HG03095 (cell line): ENCODE measurements at regions not wholly inside any gene's neighbourhood (a gene's known extent, or its start where the extent isn't known, plus 50 kb on each side); places are given as distances from the start of the nearest gene placed in this dataset.
"Not testable (repeated sequence)": the region's sequence is repeated elsewhere in the genome, so short reads cannot be mapped to it uniquely, and the experiment has no call there.

Experiments
- ATAC-seq: cut with Tn5 transposase; IDR thresholded peaks from one replicate; pipeline ENCODE4 v1.9.1; 2021; ENCODE audit warnings: moderate library complexity; ENCODE audit not compliant: unreplicated experiment

DNA sequence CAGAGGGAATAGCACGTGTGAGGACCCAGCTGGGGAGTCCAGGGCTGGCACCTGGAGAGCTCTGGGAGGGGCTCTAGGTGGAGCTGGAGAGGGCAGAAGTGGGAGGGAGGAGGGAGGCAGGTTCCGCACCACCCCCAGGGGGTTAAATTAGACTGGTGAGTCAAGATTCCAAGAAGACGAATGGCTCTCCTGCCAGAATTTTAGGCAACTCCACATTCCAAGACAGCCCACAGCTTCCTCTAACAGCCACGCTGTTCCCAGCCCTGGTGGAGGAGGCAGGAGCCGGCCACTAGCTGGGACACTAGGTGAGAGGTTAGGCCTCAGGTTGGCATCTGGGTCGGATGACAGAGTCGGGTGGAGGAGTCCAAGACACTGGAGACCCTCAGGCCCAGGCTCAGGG, 60.2 kb downstream of the TFAP2C start:
- ATAC-seq = no peak

DNA sequence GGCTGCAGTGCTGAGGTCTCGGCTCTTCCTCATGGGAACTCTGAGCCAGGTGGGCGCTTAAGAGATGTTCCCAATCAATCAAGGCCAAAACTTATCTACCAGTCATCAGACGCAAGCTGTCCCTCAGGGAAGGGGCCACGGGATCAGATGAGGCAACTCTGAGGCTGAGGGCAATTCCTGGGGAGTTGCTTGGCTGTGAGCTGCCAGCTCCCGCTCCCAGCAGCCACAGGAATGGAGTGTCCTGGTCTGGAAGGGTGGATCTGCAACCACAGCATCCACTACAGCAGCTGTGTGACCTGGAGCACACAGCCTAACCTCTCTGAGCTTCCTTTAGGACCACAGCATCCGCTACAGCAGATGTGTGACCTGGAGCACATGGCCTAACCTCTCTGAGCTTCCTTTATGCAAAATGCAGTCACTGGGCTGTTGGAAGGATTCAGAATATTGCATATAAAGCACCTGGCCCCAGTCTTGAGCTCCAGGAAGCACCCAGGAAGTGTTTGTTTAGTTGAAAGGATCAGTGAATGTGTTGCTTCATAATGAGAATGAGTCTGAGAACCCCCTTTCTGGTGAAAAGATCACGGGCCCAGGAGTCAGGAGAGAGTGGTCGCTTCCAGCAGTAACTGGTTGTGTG, 60.9 kb downstream of the TFAP2C start:
- no peak for ATAC-seq

DNA sequence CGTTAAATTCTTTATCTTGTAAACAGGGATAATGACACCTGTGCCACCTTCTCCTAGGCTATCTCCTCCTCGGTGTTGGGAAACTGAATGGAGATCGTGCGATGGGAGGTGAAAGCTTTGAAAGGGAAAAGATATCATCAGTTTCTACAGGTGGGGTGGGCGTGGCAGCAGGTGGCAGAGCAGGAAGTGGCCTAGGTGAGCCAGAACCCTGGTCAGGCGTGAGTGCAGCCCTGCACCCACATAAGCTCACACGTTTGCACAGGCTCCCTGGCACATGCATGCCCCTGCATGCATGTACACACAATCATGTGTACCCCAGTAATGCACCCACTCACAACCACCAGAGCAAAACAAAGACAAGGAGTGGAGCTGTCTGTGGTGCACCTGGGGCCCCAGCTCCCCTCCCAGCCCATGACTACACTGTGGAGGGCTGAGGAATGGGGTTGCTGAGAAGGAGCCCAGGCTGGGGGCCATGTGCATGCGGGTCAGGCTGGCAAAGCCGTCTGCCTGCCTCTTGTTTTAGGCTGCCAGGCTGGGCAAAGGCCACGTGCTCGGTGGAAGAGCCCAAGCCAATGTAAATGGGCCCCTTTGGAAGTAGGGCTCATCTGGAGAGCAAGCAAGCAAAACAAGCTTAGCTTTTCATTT, 61.5 kb downstream of the TFAP2C start:
- ATAC-seq = no peak

DNA sequence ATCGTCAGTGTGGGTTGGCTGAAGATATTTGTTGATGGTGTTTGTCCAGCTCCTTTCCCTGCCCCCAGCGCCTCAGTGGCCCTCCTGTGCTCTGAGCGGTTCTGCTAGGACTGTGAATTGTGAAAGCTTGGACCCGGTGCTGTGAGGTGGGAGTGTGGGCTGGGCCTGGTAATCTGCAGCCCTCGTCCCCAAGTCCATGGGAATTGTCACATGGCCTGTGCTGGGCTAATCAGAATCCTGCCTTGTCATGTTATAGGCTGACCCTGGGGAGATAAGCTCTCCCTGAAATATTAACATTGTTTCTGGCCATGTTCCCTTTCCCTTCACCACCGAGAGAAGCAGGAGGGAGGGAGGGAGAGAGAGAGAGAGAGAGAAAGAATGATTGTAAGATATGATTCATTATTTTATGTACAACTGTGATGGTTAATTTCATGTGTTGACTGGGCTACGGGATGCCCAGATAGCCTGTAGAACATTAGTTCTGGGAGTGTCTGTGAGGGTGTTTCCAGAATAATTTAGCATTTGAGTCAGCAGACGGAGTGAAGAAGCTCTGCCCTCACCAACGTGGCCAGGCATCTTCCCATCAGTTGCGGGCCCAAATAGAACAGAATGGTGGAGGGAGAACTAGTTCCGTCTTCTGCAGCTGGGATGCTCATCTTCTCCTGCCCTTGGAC, 62.4 kb downstream of the TFAP2C start:
- ATAC-seq = no peak

DNA sequence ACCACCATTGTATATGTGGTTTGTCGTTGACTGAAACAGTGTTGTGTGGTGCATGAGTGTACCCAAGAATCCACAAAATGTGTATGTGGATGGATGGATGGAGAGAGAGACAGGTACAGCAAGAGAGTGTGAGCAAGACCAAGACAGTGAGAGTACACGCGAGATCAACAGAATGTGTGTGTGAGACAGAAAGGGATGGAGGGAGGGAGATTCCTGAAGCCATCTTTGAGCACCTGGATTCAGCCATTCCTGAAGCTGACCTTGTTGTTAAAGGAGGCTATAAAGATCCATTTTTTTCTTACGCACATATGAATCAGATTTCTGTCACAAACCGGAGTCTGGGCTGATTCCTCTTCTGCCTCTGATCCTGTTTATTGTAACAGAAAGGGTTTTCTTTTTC, 64.1 kb downstream of the TFAP2C start:
- no peak for ATAC-seq

DNA sequence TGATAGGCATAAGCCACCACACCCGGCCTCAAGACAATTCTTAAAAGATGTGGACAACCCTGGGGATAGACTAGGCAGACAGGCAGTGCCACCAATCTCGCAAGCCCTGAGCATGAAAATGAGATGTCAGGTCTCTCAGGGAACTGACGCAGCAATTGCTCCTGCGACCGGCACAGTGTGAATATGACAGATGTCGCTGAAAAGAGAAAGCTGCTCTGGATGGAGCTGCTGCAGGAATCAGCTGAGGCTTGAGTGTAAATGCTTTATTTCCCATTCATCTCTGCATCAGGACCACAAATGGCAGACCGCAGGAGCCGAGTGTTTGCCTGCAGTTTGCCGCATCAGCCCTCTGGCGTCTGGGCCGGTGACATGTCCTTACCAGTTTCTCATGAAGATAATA, 68.4 kb downstream of the TFAP2C start:
- no peak for ATAC-seq

DNA sequence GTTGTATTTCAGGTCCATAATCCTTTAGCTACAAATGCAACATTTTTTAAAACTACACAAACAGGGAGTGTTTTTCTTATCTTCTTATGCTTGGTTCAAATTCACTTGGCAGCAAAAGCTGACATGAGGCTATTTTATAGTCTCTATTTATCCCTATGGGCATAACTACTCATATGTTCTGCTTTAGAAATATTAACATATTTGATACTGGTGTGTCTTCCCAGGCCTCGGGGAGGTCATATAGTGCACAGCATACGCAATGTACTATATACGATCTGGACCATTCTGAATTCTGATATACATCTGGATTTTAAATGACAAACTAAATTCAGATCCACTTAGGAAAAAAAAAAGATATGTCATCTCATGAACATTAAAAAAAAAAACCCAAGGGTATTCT, 69.2 kb downstream of the TFAP2C start:
- ATAC-seq = no peak

DNA sequence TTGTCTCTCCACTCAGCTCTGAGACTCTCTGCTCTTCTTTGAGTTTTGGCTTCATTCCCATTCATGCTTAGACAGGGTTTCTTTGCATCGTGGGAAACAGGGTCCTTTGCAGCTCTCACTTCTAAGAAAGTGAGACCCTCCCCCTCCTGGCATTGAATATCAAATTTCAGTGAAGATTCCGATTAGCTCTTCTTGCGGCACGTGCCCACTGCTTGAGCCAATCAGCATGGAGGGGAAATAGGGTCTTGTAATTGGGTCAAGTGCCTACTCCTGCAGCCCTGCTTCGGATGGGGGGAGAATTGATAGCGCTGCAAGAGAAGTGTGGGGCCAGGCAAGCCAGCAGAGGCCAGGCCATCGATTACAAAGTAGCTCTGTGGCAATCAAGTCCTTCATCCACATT, 69.6 kb downstream of the TFAP2C start:
- no peak for ATAC-seq

DNA sequence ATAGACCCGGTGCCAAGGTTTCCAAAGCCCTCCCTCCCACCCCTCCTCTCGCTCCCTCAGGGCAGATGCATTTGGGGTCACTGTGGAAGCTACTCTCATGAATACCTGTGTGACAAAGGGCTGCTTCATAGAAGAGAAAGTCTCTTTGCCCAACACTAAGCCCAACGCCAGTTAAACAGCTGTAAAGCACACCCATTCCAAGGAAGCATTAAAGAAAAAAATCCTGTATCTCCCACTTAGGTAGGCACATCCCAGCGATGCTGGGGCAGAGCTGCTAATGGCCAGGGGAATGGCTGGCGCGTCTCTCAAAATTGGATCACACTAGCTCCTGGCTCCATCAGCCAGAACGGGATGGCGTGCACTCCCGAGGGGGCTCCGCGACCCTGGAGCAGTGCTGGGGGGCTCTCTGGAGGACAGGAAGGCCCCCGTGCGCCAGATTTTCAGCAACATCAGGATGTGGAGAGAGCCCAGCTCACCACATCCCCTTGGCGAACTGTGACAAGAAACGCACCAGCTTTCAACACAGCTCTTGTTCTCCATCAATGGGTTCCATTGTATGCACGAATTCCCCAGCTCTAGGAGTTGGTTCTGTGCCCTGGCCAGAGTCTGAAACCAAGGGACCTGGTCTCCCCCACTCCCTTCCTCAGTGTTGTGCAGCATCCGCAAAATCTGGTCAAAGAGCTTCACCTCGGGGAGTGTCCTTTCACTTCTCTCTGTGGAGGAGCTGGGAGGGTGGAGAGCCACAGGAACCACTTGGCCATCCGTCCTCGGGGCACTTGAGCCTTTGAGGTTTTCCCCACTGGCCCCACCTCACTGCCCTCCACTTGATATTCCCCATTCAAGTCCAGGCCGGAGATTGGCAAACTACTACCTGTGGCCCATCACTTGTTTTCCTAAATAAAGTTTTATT, 74.1 kb downstream of the TFAP2C start:
- no peak for ATAC-seq

DNA sequence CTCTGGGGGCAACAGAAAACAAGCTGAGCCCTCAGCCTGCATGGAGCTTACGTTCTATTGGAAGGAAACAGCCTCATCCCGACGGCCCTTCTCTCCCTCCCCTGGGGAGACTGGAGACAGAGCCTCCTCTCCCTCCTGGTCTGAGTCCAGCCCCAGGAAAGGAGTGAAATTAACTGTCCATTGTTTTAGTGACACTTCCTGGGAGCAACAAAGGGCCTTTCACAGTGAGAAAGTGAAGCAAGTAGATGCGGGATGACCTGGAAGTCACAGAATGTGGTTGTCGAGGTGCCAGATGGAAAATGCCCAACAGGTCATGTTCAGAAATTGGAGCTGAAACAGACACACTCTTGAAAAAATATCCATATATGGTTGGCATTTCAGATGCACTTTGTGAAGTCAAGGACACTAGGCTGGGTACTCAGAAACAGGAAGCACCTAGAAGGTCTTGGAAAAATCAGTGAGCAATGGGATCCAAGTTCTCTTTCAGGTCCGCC, 77.8 kb downstream of the TFAP2C start:
- ATAC-seq = no peak

DNA sequence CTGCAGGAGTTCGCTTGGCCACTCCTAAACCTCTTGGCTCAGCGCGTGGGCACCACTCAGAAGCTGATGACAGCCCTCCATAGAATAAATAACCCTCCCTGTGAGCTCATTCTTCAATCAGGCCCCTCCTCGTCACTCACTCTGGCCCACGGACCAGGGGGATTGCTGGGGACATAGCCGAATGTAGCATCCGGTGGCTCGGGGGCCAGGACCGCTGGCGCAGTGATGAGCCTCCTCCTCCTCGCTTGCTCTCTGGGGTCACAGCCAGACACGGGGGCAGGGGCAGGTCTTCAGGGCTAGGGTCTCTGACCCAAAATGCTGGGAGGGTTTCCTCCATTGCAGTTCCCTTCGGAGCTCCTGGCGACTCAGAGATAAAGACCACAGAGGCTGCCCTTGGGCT, 79.9 kb downstream of the TFAP2C start:
- ATAC-seq = no peak

DNA sequence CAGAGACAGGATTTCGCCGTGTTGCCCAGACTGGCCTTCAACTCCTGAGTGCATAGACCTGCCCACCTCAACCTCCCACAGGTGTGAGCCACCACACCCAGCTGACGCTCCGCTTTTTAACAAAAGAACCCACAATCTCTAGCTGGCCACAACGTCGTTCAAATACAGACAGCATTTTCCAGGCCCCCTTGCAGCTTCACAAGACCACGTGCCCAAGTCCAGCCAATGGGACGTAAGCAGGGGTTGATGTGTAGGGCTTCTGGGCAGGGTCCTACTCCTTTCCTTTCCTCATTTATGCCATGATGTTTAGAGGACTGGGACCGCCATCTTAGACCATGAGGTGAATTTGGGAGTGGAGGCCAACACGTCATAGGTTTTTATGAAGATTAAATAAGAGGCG, 81.0 kb downstream of the TFAP2C start:
- ATAC-seq = no peak

DNA sequence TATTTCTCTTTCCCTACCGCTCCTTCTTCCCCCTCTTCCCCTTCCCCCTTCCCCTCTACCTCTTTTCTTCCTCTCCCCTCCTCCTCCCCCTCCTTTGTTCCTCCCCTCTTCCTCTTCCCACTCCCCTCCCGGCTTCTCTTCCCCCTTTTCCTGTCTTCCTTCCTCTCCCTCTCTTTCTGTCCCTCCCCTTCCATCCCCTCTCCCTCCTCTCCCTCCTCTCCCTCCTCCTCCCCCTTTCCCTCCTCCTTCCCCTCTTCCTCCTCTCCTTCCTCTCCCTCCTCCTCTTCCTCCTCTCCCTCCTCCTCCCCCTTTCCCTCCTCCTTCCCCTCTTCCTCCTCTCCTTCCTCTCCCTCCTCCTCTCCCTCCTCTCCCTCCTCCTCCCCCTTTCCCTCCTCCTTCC, 81.5 kb downstream of the TFAP2C start:
- not testable (repeated sequence) for ATAC-seq

DNA sequence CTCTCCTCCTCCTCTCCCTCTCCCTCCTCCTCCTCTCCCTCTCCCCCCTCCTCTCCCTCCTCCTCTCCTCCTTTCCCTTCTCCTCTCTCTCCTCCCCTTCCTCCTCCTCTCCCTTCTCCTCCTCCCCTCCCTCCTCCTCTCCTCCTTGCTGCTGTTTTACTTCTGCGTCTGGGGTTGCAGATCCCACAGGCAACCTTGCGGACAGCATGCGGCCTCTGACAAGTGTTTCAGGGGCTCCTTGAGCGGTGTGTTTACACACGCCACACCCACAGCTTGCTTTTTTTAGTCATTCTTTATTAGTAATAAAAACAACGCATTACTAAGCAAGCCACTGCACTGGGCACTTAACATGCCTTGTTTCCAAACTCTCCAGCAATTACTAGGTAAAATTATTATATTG, 81.9 kb downstream of the TFAP2C start:
- no peak for ATAC-seq

DNA sequence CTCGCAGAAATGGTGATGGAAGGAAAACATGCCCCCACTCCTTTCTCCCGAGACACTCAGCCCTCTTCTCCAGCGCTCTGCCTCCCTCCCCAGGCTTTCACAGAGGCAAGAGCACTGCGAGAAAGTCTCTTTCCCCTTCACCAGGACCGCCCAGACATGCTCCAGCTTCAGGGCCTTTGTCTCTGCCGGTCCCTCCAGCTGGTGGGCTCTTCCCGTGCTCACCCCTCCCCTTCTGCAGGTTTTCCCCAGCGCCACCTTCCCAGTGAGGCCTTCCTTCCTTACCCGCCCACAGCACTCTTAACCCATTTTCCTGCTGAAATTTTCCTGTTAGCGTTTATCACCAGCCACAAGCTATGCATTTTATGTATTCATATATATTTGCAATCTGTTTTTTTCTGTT, 86.2 kb downstream of the TFAP2C start:
- no peak for ATAC-seq

DNA sequence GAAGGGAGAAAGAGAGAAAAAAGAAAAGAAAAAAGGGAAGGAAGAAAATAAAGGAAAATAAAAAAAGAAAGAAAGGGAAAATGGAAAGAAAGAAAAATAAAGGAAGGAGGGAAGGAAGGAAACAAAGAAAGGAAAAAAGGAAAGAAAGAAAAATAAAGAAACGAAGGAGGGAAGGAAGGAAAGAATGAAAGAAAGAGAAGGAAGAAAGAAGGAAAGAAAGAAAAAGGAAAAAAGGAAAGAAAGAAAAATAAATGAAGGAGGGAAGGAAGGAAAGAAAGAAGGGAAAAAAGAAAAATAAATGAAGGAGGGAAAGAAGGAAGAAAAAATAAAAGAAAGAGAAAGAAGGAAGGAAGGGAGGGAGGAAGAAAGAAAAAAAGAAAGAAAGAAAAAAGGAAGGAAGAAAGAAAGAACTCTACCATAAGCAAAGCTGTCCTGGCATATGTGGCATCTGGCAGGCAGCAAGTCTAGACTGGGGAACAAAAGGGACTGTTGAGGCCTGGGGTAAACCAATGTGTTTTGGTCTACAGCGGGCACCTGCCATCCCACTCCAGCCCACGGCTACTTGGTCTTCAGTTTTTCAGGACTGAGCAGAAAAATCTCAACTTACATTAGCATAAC, 86.9 kb downstream of the TFAP2C start:
- ATAC-seq = no peak

DNA sequence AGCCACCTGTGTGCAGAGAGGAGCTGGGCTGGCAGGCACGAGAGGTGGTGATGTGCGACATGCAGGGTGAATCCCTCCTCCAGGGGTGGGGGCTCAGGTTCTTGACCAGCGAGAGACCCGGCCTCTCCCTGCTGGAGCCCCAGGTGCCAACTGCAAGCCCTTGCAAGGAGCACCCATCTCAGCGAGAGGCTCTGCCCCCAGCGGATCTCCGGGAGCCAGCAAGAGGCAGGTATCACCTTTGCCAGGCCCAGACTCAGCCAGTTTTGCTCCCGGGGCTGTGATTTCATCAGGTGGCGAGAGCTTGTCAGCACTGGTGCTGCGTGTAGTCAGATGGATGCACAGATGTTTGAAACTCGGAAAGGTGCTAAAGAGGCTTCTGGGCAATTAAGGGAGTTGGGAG, 87.7 kb downstream of the TFAP2C start:
- no peak for ATAC-seq

DNA sequence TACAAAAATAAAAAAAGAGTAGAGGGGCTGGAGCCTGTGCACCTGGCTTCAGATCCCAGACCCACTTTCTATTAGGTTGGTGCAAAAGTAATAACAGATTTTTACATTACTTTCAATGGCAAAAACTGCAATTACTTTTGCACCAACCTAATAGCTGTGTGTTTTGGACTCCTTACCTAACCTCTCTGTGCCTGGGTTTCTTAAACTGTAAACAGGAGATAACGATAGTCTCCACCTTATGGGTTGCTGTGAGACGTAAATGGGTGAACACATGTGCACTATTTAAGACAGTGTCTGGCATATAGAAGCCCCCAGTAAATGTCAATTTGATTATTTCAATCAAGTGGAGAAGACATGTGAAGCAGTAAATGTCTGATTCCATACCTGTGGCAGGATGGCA, 89.7 kb downstream of the TFAP2C start:
- ATAC-seq = no peak

DNA sequence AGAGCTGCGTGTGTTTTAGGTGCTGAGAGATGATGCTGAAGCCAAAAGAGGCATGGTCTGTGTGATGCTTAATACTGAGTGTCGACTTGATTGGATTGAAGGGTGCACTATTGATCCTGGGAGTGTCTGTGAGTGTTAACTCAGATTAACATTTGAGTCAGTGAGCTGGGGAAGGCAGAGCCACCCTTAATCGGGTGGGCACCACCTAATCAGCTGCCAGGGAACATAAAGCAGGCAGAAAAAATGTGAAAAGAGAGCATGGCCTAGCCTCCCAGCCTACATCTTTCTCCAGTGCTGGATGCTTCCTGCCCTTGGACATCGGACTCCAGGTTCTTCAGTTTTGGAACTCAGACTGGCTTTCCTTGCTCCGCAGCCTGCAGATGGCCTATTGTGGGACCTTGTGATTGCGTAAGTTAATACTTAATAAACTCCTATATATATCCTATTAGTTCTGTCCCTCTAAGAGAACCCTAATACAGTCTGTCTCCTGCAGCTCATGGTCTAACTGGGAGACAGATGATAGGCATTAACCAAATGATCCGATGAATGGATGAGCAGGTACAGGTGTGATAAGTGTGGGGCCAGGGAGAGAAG, 91.6 kb downstream of the TFAP2C start:
- ATAC-seq = no peak

DNA sequence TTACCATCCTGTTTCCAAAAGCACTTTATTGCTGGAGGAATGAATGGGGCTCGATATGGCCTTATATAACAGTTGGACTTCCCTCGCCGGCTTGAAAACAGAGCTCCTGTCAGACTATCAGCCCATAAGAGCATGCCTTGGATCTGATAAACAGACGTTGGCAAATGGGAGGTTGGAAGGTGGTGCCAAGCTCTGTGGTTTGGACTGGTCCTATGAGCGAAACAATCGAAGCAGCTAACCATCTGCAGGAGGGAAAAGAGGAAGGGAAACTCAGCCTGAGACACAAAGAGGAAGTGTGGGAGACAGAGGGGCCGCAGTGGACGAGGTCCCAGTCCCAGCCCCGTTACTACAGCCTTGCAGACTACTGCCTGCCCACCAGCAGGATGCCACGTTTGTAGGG, 92.9 kb downstream of the TFAP2C start:
- no peak for ATAC-seq

DNA sequence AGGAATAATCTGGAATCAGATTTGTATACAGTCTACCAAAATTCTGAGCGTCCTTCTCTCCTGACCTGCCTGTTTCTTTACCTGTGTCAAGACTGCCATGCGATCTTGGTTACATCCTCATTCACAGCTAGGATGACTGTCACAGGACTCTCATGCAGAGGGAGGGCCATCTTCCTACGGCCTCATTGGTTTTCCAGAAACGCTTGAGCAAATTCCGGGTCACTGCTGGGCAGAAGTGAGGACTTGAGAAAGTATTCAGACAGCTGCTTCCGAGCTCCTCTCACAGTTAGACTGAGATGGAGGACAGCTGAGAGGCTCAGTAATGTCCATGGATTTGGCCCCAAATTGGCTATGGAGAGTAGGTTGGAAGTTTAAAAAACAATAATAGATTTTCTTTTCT, 94.2 kb downstream of the TFAP2C start:
- no peak for ATAC-seq
